Nephron (organoid): ENCODE measurements at regions not wholly inside any gene's neighbourhood (a gene's known extent, or its start where the extent isn't known, plus 50 kb on each side); places are given as distances from the start of the nearest gene placed in this dataset.

Experiments used
- H3K27ac Mint-ChIP-seq, 3 experiments: 2 replicates each; pipeline ENCODE4 v1.8.0; 2020; ENCODE audit warnings: mixed read lengths in 3 of 3, mild to moderate bottlenecking in 2 of 3, moderate library complexity in 1 of 3
- H3K27me3 Mint-ChIP-seq: 2 replicates; pipeline ENCODE4 v1.8.0; 2021; ENCODE audit warnings: low read depth, mild to moderate bottlenecking, moderate library complexity, mixed read lengths
- H3K36me3 Mint-ChIP-seq: 2 replicates; pipeline ENCODE4 v1.8.0; 2020; ENCODE audit warnings: low read depth, mixed read lengths
- H3K4me1 Mint-ChIP-seq: 2 replicates; pipeline ENCODE4 v1.8.0; 2020; ENCODE audit warnings: mixed read lengths
- H3K4me3 Mint-ChIP-seq, 3 experiments: 2 replicates each; pipeline ENCODE4 v1.8.0; 2020; ENCODE audit warnings: mild to moderate bottlenecking in 3 of 3, mixed read lengths in 3 of 3, moderate library complexity in 2 of 3
- H3K9me3 Mint-ChIP-seq: 2 replicates; pipeline ENCODE4 v1.8.0; 2020; ENCODE audit warnings: mixed read lengths
- CTCF ChIP-seq, 3 experiments: fragments of 200-600 bp; sonication (generic); IDR thresholded peaks; one replicate each; pipeline ENCODE4 v1.5.0; 2021; ENCODE audit warnings: antibody characterized with exemption in 3 of 3; ENCODE audit not compliant: unreplicated experiment in 3 of 3

- no peaks in the 10 kb centered on the region for H3K9me3 Mint-ChIP-seq
- no peaks in the 10 kb centered on the region for H3K4me1 Mint-ChIP-seq
- TF ChIP-seq CTCF (IDR thresholded peaks at IDR 0.05; ENCODE audit: unreplicated experiment in 3 of 3): no peak
- no peaks in the 10 kb centered on the region for H3K27me3 Mint-ChIP-seq
- H3K27ac Mint-ChIP-seq: no peak overlapping the region
- no peak overlapping the region for H3K4me3 Mint-ChIP-seq
- no peaks in the 10 kb centered on the region for H3K36me3 Mint-ChIP-seq
These were observed 125.2 kb upstream of the PIK3C3 start for GRCh38 chr18:41829647-41830516.

GRCh38 chr18:41828137-41828536 is 126.9 kb upstream of the PIK3C3 start:
- no peak for TF ChIP-seq CTCF (IDR thresholded peaks at IDR 0.05; ENCODE audit: unreplicated experiment in 3 of 3)
- no peaks in the 10 kb centered on the region for H3K4me1 Mint-ChIP-seq
- no peaks in the 10 kb centered on the region for H3K27me3 Mint-ChIP-seq
- H3K36me3 Mint-ChIP-seq: no peaks in the 10 kb centered on the region
- H3K4me3 Mint-ChIP-seq: no peak overlapping the region
- no peaks in the 10 kb centered on the region for H3K9me3 Mint-ChIP-seq
- H3K27ac Mint-ChIP-seq: no peak overlapping the region

- Mint-ChIP-seq H3K4me3 (no peak overlapping the region), H3K4me1 (no peaks in the 10 kb centered on the region), H3K9me3 (no peaks in the 10 kb centered on the region), H3K27ac (no peak overlapping the region), H3K27me3 (no peaks in the 10 kb centered on the region), H3K36me3 (no peaks in the 10 kb centered on the region)
- TF ChIP-seq CTCF (IDR thresholded peaks at IDR 0.05; ENCODE audit: unreplicated experiment in 3 of 3): no peak
These were observed 134.2 kb upstream of the PIK3C3 start for GRCh38 chr18:41820784-41821183.

GRCh38 chr18:41818381-41819355 is 136.4 kb upstream of the PIK3C3 start:
- Mint-ChIP-seq H3K27me3 (no peaks in the 10 kb centered on the region), H3K4me3 (no peak overlapping the region), H3K4me1 (no peaks in the 10 kb centered on the region), H3K27ac (no peak overlapping the region), H3K36me3 (no peaks in the 10 kb centered on the region), H3K9me3 (peaks cover 2% of the 10 kb centered on the region)
- no peak for TF ChIP-seq CTCF (IDR thresholded peaks at IDR 0.05; ENCODE audit: unreplicated experiment in 3 of 3)

GRCh38 chr18:41814651-41815050 is 140.4 kb upstream of the PIK3C3 start:
- TF ChIP-seq CTCF (IDR thresholded peaks at IDR 0.05; ENCODE audit: unreplicated experiment in 3 of 3): no peak
- peaks cover 3% of the 10 kb centered on the region for H3K27me3 Mint-ChIP-seq
- H3K9me3 Mint-ChIP-seq: peaks cover 2% of the 10 kb centered on the region

More at GRCh38 chr18:41814651-41815050, 140.4 kb upstream of the PIK3C3 start:
- Mint-ChIP-seq H3K27ac (no peak overlapping the region), H3K36me3 (no peaks in the 10 kb centered on the region), H3K4me1 (no peaks in the 10 kb centered on the region), H3K4me3 (no peak overlapping the region)
